Trophoblast cell (in vitro differentiated cells and primary cell): ENCODE measurements at regions not wholly inside any gene's neighbourhood (a gene's known extent, or its start where the extent isn't known, plus 50 kb on each side); places are given as distances from the start of the nearest gene placed in this dataset.

Source experiments
- DNase-seq, 2 donors: peaks; one replicate each; pipeline ENCODE4 v3.0.0-alpha.2; 2016
- H2AFZ ChIP-seq: 2 replicates; pipeline ENCODE4 v1.6.1; 2013; ENCODE audit warnings: low read length, moderate library complexity, mild to moderate bottlenecking; ENCODE audit not compliant: insufficient read depth, poor library complexity
- H2AK5ac ChIP-seq: 2 replicates; pipeline ENCODE4 v1.6.1; 2013; ENCODE audit warnings: mild to moderate bottlenecking, low read length
- H2BK120ac ChIP-seq: 2 replicates; pipeline ENCODE4 v1.6.1; 2013; ENCODE audit warnings: low read length, mild to moderate bottlenecking, moderate library complexity; ENCODE audit not compliant: insufficient read depth, poor library complexity
- H2BK12ac ChIP-seq: 2 replicates; pipeline ENCODE4 v1.6.1; 2013; ENCODE audit warnings: mild to moderate bottlenecking, low read length, moderate library complexity
- H2BK5ac ChIP-seq: 2 replicates; pipeline ENCODE4 v1.6.1; 2013; ENCODE audit warnings: low read length, low read depth, moderate library complexity, mild to moderate bottlenecking; ENCODE audit not compliant: poor library complexity
- H3K14ac ChIP-seq: 2 replicates; pipeline ENCODE4 v1.6.1; 2013; ENCODE audit warnings: mild to moderate bottlenecking, low read length
- H3K18ac ChIP-seq: 2 replicates; pipeline ENCODE4 v1.6.1; 2013; ENCODE audit warnings: mild to moderate bottlenecking, low read length
- H3K23ac ChIP-seq: 2 replicates; pipeline ENCODE4 v1.6.1; 2013; ENCODE audit warnings: low read length
- H3K27ac ChIP-seq: 2 replicates; pipeline ENCODE4 v1.5.1; 2013; ENCODE audit warnings: low read depth, mild to moderate bottlenecking, inconsistent platforms, low read length, moderate library complexity
- H3K27me3 ChIP-seq: 2 replicates; pipeline ENCODE4 v1.6.1; 2013; ENCODE audit warnings: inconsistent platforms, mild to moderate bottlenecking, low read length, moderate library complexity; ENCODE audit not compliant: insufficient read depth
- H3K36me3 ChIP-seq, 2 experiments: 1 replicate in 1 of 2; 2 replicates in 1 of 2; pipeline ENCODE4 v1.6.1; 2013; ENCODE audit warnings: low read length in 2 of 2, mild to moderate bottlenecking in 2 of 2, moderate library complexity in 1 of 2; ENCODE audit not compliant: insufficient read depth in 2 of 2, control insufficient read depth in 1 of 2
- H3K4ac ChIP-seq: 2 replicates; pipeline ENCODE4 v1.6.1; 2013; ENCODE audit warnings: low read depth, mild to moderate bottlenecking, low read length, moderate library complexity
- H3K4me1 ChIP-seq, 2 experiments: 1 replicate in 1 of 2; 2 replicates in 1 of 2; pipeline ENCODE4 v1.6.1; 2013; ENCODE audit warnings: low read length in 2 of 2, mild to moderate bottlenecking in 2 of 2, moderate library complexity in 1 of 2; ENCODE audit not compliant: insufficient read depth in 2 of 2, control insufficient read depth in 1 of 2
- H3K4me2 ChIP-seq: 2 replicates; pipeline ENCODE4 v1.6.1; 2013; ENCODE audit warnings: inconsistent platforms, mild to moderate bottlenecking, low read length, moderate library complexity
- H3K4me3 ChIP-seq: 2 replicates; pipeline ENCODE4 v1.5.1; 2013; ENCODE audit warnings: mild to moderate bottlenecking, low read depth, low read length, inconsistent platforms
- H3K79me1 ChIP-seq: one replicate; pipeline ENCODE4 v1.6.1; 2013; ENCODE audit warnings: low read length
- H3K79me2 ChIP-seq: 2 replicates; pipeline ENCODE4 v1.6.1; 2013; ENCODE audit warnings: low read length, mild to moderate bottlenecking; ENCODE audit not compliant: control insufficient read depth, insufficient read depth, poor library complexity
- H3K9ac ChIP-seq: 2 replicates; pipeline ENCODE4 v1.6.1; 2013; ENCODE audit warnings: mild to moderate bottlenecking, low read length
- H3K9me3 ChIP-seq: 2 replicates; pipeline ENCODE4 v1.6.1; 2013; ENCODE audit warnings: low read depth, mild to moderate bottlenecking, control low read depth, inconsistent platforms, low read length; ENCODE audit not compliant: insufficient read depth
- H4K12ac ChIP-seq: 2 replicates; pipeline ENCODE4 v1.6.1; 2013; ENCODE audit warnings: low read depth, mild to moderate bottlenecking, low read length, moderate library complexity
- H4K8ac ChIP-seq: 2 replicates; pipeline ENCODE4 v1.6.1; 2013; ENCODE audit warnings: low read depth, mild to moderate bottlenecking, low read length, moderate library complexity
- H4K91ac ChIP-seq: one replicate; pipeline ENCODE4 v1.6.1; 2013; ENCODE audit warnings: low read depth, mild to moderate bottlenecking, low read length, moderate library complexity
- WGBS: extraction: QIAGEN DNeasy Blood & Tissue Kit; methylation state at CpG from one replicate; pipeline ENCODE4 v1.1.7; 2013; ENCODE audit warnings: missing lambda C conversion rate; ENCODE audit not compliant: insufficient read length, insufficient coverage; ENCODE audit errors: extremely low coverage; 5-methylcytosine and 5-hydroxymethylcytosine counted together

DNA sequence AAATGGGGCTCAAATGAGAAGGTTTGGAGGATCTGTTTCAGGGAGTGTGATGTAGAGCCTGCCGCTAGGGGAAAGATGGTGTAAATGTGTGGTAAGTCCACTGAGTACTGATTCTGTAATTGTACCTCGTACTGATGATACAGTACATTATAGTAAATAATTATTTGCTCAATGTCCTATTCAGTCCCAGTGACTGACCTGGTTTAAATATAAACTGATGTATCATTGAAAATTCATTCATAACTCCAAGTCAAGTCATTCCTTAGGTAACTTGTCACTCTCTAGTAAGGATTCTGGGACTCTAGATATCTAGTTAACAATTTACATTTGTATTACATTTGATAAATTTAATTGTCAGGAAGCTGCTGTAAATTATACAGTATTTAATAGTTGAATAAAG is 667.3 kb downstream of the DTWD2 start:
- H2BK12ac ChIP-seq = no peak overlapping the region

DNA sequence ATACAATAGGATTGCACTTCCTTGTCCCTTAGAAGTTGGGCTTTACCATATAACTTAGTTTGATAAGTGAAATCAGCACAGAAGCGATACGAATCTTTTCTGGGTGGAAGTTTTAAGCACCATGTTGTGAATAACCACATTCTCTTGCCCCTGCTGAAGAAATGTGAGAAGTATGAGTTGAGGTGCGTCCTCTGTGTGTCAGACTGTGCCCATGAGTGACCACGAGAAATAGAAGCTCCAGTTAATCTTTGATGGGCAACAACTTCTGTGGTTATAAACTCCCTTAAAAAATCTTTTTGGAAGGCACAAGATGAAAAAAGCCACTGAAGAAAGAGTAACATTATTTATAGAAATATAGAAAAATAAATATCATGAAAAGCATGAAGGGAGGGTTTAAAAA is 668.2 kb downstream of the DTWD2 start:
- no peak overlapping the region for H3K9ac ChIP-seq
- H4K8ac ChIP-seq = no peak overlapping the region
- H4K12ac ChIP-seq = no peak overlapping the region
- no peak overlapping the region for H3K4ac ChIP-seq
- no peaks in the 10 kb centered on the region for H3K27me3 ChIP-seq
- H3K14ac ChIP-seq = no peak overlapping the region
- no peak overlapping the region for H2AK5ac ChIP-seq
- no peaks in the 10 kb centered on the region for H3K79me2 ChIP-seq
- H3K4me2 ChIP-seq = no peak overlapping the region
- H3K79me1 ChIP-seq = no peaks in the 10 kb centered on the region
- no peaks in the 10 kb centered on the region for H3K36me3 ChIP-seq
- no peak overlapping the region for H4K91ac ChIP-seq
- no peak overlapping the region for H2BK12ac ChIP-seq
- H2AFZ ChIP-seq = no peak overlapping the region
- no peak overlapping the region for H3K18ac ChIP-seq
- no CpG with 5 or more reads among the region's 4 CpGs for WGBS
- no peaks in the 10 kb centered on the region for H3K4me1 ChIP-seq
- H3K23ac ChIP-seq = no peak overlapping the region
- peaks cover 6% of the 10 kb centered on the region for H3K9me3 ChIP-seq
- H3K27ac ChIP-seq = no peak overlapping the region
- H3K4me3 ChIP-seq = no peak overlapping the region
- DNase-seq = no peak
- H2BK120ac ChIP-seq = no peak overlapping the region
- no peak overlapping the region for H2BK5ac ChIP-seq

More for the DNA sequence above, 667.3 kb downstream of the DTWD2 start:
- H4K8ac ChIP-seq = no peak overlapping the region
- no peak for DNase-seq
- no peaks in the 10 kb centered on the region for H3K27me3 ChIP-seq
- H3K27ac ChIP-seq = no peak overlapping the region
- no peak overlapping the region for H3K4ac ChIP-seq
- H3K14ac ChIP-seq = no peak overlapping the region
- H3K9ac ChIP-seq = no peak overlapping the region
- H2BK120ac ChIP-seq = no peak overlapping the region
- no peak overlapping the region for H4K12ac ChIP-seq
- H3K79me1 ChIP-seq = no peaks in the 10 kb centered on the region
- H3K4me3 ChIP-seq = no peak overlapping the region
- no peak overlapping the region for H2AFZ ChIP-seq
- H4K91ac ChIP-seq = no peak overlapping the region
- peaks cover 6% of the 10 kb centered on the region for H3K9me3 ChIP-seq
- WGBS = no CpG with 5 or more reads among the region's 2 CpGs
- H3K4me2 ChIP-seq = no peak overlapping the region
- no peaks in the 10 kb centered on the region for H3K36me3 ChIP-seq
- no peak overlapping the region for H3K23ac ChIP-seq
- no peak overlapping the region for H2AK5ac ChIP-seq
- H3K18ac ChIP-seq = no peak overlapping the region
- H3K4me1 ChIP-seq = no peaks in the 10 kb centered on the region
- H2BK5ac ChIP-seq = no peak overlapping the region
- H3K79me2 ChIP-seq = no peaks in the 10 kb centered on the region

DNA sequence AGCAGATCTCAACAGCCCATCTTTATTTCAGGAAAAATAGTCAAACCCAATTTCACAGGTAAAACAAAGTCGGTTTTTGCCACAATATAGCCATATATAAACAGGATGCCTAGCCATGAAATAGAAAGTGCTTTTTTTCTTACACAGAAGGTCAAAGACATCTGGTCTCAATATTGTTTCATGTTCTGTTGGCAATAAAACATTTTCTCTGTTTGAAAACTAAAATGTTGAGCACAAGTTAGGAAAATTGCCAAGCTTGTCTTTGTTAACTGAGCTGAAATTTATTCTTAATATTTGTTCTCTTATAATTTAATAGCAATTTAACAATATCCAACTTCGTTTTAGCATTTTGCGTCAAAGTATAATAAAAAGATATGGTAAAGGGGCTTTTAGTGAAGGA is 673.4 kb downstream of the DTWD2 start:
- Histone ChIP-seq H3K4me3 (no peak overlapping the region), H3K36me3 (no peaks in the 10 kb centered on the region), H3K14ac (no peak overlapping the region), H4K91ac (no peak overlapping the region), H3K4ac (no peak overlapping the region), H2BK5ac (no peak overlapping the region), H2AK5ac (no peak overlapping the region), H3K4me1 (no peaks in the 10 kb centered on the region), H4K8ac (no peak overlapping the region), H3K4me2 (no peak overlapping the region), H2BK120ac (no peak overlapping the region), H3K9ac (no peak overlapping the region), H3K27me3 (no peaks in the 10 kb centered on the region), H3K18ac (no peak overlapping the region), H2AFZ (no peak overlapping the region), H3K9me3 (no peaks in the 10 kb centered on the region), H3K23ac (no peak overlapping the region), H3K27ac (no peak overlapping the region), H3K79me2 (no peaks in the 10 kb centered on the region), H2BK12ac (no peak overlapping the region), H3K79me1 (no peaks in the 10 kb centered on the region), H4K12ac (no peak overlapping the region)
- WGBS = no CpG with 5 or more reads among the region's 3 CpGs
- DNase-seq = no peak

DNA sequence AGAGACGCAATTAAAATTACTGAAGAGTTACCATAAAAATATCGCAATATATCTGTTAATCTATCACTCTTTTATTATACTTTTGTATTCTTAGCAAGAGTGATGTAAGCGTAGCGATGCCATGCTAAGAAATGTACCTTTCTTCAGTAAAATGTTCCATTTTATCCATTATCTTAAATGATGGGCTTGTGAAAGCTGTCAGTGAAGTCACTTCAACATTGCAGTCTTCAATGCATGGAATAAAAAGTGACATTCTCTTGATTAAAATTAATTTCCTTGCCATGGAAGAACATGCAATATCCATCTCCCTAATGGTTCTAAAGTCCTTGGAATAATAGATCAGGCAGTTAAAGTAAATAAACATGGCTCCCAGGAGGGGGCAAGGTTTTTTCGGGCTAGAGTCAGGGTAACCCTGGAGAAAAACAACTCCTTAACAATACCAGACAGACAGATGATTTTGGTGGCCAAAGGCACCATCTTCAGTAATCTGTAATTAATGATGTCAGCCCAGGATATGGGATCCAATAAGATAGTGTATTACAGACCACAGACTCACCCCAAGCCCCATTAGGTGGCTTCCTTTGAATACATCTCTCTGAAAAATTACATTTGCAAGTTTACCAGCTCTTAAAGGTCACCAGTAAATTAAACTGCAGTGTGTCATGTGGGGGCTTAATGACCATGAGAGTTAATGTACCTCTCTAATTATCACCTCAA is 677.1 kb downstream of the DTWD2 start:
- no CpG with 5 or more reads among the region's 5 CpGs for WGBS
- Histone ChIP-seq H2AK5ac (no peak overlapping the region), H3K9me3 (no peaks in the 10 kb centered on the region), H2AFZ (no peak overlapping the region), H3K4ac (no peak overlapping the region), H3K79me1 (no peaks in the 10 kb centered on the region), H2BK12ac (no peak overlapping the region), H3K79me2 (no peaks in the 10 kb centered on the region), H3K4me2 (no peak overlapping the region), H3K27ac (no peak overlapping the region), H3K27me3 (no peaks in the 10 kb centered on the region), H3K18ac (no peak overlapping the region), H3K36me3 (no peaks in the 10 kb centered on the region), H4K12ac (no peak overlapping the region), H4K8ac (no peak overlapping the region), H3K14ac (no peak overlapping the region), H2BK120ac (no peak overlapping the region), H4K91ac (no peak overlapping the region), H3K23ac (no peak overlapping the region), H3K4me1 (no peaks in the 10 kb centered on the region), H3K9ac (no peak overlapping the region), H3K4me3 (no peak overlapping the region), H2BK5ac (no peak overlapping the region)
- DNase-seq = no peak
